ENCODE measurements at regions not wholly inside any gene's neighbourhood (a gene's known extent, or its start where the extent isn't known, plus 50 kb on each side); places are given as distances from the start of the nearest gene placed in this dataset.

DNA sequence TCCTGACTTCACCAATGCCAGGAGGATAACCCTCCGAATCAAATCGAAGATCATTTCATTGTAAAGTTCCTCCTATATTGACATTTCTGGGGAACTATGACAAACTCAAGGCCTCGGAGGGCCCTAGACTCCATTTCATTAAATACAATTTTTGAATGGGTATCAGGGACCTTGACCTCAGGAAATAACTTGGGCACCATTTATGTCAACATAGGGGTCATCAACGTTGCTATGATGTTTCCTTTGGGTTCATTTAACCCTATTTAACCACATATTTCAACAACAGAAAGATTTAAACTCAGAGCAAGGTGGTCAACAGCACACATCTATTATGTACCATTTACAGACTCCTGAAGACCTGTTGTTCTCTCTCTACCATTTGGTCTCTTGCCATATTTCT is 395.1 kb downstream of the TRIML1 start:
- Mint-ChIP-seq H3K4me1 (no peaks in the 10 kb centered on the region), H3K9me3 (peaks cover 5% of the 10 kb centered on the region), H3K27ac (no peak overlapping the region), H3K27me3 (no peaks in the 10 kb centered on the region), H3K4me3 (no peak overlapping the region), H3K36me3 (ENCODE audit: low read depth) (no peaks in the 10 kb centered on the region)
- intact Hi-C loops (cut with micrococcal nuclease): no loop called here
- DNase-seq: no peak

DNA sequence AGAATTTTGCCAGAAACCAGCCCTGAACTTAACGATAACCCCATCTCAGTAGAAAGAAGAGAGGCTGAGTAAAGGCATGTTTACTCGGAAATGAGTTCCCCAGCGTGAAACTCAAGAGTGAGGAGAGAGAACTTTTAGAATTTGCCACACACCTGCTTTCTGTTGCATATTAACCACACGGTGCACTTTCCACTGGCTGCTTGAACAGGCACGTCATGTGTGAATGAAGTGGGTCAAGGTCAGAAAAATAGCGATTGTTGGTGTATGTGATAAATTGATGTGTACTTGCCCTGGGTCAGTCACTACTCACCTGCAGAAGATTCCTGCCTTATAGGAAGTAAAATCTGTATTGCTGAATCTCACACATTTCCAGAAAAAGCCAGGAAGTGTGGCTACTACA is 395.7 kb downstream of the TRIML1 start:
- Mint-ChIP-seq H3K27me3 (no peaks in the 10 kb centered on the region), H3K9me3 (peaks cover 5% of the 10 kb centered on the region), H3K4me1 (no peaks in the 10 kb centered on the region), H3K36me3 (ENCODE audit: low read depth) (no peaks in the 10 kb centered on the region), H3K27ac (no peak overlapping the region), H3K4me3 (no peak overlapping the region)
- intact Hi-C loops (cut with micrococcal nuclease): no loop called here
- no peak for DNase-seq

DNA sequence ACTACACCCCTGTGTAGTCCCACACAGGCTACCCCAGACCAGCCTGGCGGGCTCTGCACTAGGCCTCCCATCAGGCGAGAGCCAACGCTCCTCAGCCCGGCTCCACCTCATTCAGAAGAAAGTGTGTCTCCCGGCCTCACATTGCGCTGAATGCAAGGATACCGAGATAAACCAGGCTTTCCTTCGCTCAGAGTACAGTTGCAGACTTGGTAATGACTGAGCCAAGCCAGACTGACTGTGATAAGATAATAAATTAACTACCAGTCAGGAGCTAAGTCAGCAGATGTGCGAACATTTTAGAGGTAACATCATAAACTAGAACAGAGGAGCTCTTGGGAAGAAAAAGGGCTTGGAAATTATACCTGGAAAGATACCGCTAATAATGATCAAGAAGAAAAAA is 397.6 kb downstream of the TRIML1 start:
- Mint-ChIP-seq H3K4me3 (no peak overlapping the region), H3K27ac (no peak overlapping the region), H3K9me3 (peaks cover 5% of the 10 kb centered on the region), H3K27me3 (no peaks in the 10 kb centered on the region), H3K36me3 (ENCODE audit: low read depth) (no peaks in the 10 kb centered on the region), H3K4me1 (no peaks in the 10 kb centered on the region)
- no peak for DNase-seq
- intact Hi-C loops (cut with micrococcal nuclease): no loop called here

DNA sequence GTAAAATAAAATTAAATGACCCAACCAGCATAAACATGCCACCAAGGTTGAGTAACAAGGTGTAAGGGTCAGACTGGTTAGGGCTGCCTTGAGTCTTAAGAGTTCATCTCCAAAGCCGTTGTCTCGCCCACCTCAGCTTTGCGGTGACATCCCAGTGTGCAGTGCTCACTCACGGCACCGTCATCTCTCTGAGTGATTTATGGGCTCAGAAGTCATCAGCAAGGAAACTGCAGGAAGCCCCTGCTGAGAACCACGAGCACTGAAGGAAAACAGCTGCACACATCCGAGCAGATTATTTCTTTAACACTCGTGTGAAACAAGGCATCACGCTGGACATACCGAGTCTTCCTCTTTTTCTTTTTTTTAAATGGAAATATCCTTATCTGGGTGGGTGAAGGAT is 411.1 kb downstream of the TRIML1 start:
- intact Hi-C loops (cut with micrococcal nuclease): no loop called here
- Mint-ChIP-seq H3K4me1 (no peaks in the 10 kb centered on the region), H3K4me3 (no peak overlapping the region), H3K36me3 (ENCODE audit: low read depth) (no peaks in the 10 kb centered on the region), H3K27ac (no peak overlapping the region), H3K9me3 (peaks cover 9% of the 10 kb centered on the region), H3K27me3 (no peaks in the 10 kb centered on the region)
- no peak for DNase-seq

DNA sequence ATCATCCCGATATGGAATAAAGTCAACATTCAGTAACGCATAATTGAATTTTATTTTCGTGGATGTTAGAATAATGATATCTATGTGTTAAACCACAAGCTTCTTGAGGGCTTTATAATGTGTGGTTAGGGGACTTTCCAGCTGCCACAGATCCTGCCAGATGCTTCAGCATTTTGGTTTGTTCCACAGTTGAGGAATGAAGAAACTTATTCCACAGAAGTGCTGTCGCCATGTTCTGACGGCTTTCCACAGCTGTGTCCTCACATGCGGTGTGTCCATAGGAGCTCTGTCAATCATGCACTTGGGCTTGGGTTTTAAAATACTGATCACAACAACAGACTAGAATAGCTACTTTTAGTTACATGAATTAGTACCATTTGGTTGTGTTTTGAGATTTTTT is 411.9 kb downstream of the TRIML1 start:
- H3K9me3 Mint-ChIP-seq: peaks cover 10% of the 10 kb centered on the region
- intact Hi-C loops (cut with micrococcal nuclease): no loop called here
- H3K27me3 Mint-ChIP-seq: no peaks in the 10 kb centered on the region
- DNase-seq: no peak
- no peaks in the 10 kb centered on the region for H3K36me3 Mint-ChIP-seq (ENCODE audit: low read depth)
- H3K4me1 Mint-ChIP-seq: no peaks in the 10 kb centered on the region
- H3K27ac Mint-ChIP-seq: no peak overlapping the region
- H3K4me3 Mint-ChIP-seq: no peak overlapping the region

DNA sequence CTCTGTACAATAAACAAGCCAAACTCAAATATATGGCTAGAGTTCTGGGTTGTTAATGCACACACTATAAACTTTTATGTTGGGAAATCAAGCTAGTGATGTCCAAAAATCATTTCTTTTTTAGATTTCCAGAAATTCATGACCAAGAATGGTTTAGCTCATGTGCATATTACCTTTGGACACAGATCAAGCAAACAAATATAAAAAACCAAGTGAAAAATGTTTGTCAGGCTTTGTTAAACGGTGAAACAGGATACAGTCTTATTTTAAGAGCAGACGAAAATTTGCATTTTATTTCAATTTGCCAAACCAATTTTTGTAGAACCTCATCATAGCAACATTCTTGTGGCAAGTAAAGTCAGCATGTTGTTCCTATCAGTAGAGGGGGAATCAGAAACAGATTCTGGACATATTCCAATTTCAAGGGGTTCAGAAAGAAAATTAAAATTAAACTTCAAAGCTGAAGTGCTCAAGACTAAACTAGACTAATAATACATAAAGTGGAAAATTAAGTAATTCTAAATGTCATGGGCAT is 413.6 kb downstream of the TRIML1 start:
- Mint-ChIP-seq H3K9me3 (peaks cover 10% of the 10 kb centered on the region), H3K27me3 (no peaks in the 10 kb centered on the region), H3K36me3 (ENCODE audit: low read depth) (no peaks in the 10 kb centered on the region), H3K4me1 (no peaks in the 10 kb centered on the region), H3K4me3 (no peak overlapping the region), H3K27ac (no peak overlapping the region)
- intact Hi-C loops (cut with micrococcal nuclease): no loop called here
- DNase-seq: no peak

DNA sequence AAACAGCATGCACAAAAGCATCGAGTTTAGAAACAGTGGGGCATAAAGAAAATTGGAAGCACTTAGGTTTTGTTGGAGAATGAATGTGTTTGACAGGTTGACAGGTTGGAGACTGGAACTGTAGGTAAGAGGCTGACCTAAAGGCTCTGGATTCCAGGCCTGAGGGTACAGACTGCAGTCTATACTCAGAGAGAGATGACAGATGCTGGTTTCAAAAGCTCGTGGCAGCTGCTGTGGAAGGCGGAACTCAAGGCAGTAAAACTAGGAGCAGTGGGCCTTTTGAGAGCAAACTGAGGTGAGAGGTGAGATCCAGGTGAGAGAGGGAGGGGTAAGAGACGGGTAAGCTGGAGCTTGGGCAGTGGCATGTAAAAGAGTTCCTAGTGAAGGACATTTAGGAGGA is 415.2 kb downstream of the TRIML1 start:
- H3K36me3 Mint-ChIP-seq (ENCODE audit: low read depth): no peaks in the 10 kb centered on the region
- H3K4me3 Mint-ChIP-seq: no peak overlapping the region
- peaks cover 10% of the 10 kb centered on the region for H3K9me3 Mint-ChIP-seq
- DNase-seq: no peak
- no peaks in the 10 kb centered on the region for H3K4me1 Mint-ChIP-seq
- no peaks in the 10 kb centered on the region for H3K27me3 Mint-ChIP-seq
- intact Hi-C loops (cut with micrococcal nuclease): no loop called here
- no peak overlapping the region for H3K27ac Mint-ChIP-seq

DNA sequence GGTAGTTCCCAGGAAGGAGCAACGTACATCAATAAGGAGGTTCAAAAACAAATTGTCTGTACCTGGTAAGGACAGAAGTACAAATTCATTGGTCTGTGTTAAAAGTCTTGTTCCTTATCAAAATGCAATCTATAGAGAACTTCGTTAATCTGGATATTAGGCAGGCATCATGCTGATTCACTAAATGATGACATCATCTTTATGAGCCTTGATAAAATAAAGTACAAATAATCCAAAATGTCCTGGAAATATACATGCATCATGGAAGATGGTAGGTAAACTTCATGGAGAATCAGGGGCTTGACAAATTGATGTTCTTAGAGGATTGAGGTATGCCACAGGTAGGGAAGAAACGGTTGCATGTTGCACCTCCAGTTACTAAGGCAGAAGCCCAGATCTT is 433.9 kb downstream of the TRIML1 start:
- Mint-ChIP-seq H3K36me3 (ENCODE audit: low read depth) (no peaks in the 10 kb centered on the region), H3K9me3 (peaks cover 6% of the 10 kb centered on the region), H3K4me3 (no peak overlapping the region), H3K27ac (no peak overlapping the region), H3K4me1 (no peaks in the 10 kb centered on the region), H3K27me3 (no peaks in the 10 kb centered on the region)
- no peak for DNase-seq
- intact Hi-C loops (cut with micrococcal nuclease): no loop called here

DNA sequence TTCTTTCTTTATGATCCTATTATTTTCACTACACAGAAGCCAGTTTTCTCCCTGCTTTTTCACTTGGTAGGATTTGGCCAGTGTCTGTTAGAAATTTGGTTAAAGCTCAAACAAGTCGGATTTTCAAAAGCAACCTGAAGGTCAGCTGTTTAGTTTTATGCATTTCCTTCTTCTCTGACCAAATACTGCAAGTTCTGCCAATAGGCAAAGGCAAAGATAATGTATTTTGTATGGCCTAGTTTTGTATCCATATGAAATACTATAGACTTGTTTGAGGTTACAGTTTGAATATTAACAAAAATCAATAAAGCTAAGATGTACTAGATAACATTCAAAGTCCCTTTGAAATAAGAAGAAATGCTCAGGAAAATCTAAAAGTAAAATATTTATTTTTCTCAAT is 439.4 kb downstream of the TRIML1 start:
- Mint-ChIP-seq H3K27ac (no peak overlapping the region), H3K9me3 (no peaks in the 10 kb centered on the region), H3K4me1 (no peaks in the 10 kb centered on the region), H3K36me3 (ENCODE audit: low read depth) (no peaks in the 10 kb centered on the region), H3K27me3 (no peaks in the 10 kb centered on the region), H3K4me3 (no peak overlapping the region)
- DNase-seq: no peak
- intact Hi-C loops (cut with micrococcal nuclease): no loop called here

DNA sequence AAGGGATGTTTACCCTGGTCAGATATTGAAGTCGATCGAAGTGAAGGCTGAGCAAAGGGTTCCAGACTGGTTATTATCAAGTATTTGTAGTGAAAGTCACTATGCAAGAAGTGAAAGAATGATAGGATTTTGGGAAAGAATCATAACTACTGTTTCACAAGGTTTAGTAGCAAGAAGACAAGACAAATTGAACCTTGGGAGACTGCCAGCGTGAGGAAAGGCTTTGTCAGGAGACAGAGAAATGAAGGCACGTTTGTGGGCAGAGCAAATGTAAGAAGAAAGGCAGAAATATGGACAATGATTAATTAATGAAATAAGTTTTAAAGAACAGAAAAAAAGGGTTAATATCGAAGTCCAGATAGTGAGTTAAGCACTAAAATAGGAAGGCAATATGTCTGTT is 456.8 kb downstream of the TRIML1 start:
- no peak for DNase-seq
- Mint-ChIP-seq H3K27ac (no peak overlapping the region), H3K36me3 (ENCODE audit: low read depth) (no peaks in the 10 kb centered on the region), H3K4me3 (no peak overlapping the region), H3K27me3 (no peaks in the 10 kb centered on the region), H3K9me3 (no peaks in the 10 kb centered on the region), H3K4me1 (no peaks in the 10 kb centered on the region)
- intact Hi-C loops (cut with micrococcal nuclease): no loop called here

DNA sequence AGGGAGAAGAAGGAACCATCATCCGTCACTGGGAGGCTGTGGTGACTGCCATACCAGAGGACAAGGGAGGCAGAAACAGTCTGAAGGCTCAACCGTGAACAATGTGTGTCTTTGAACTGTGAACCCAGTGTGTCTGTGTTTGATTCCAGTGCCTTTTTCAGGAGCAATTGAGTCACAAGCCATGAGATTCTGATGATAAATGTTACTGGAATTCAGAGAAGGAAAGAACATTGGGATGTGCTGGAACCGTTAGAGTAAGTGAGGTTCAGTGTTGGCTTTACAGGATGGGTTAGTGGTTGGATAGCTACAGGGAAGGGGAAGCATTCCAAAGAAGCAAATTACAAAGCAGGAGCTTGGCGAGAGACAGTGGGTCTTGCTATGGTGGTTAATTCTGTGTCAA is 464.4 kb downstream of the TRIML1 start:
- no peaks in the 10 kb centered on the region for H3K36me3 Mint-ChIP-seq (ENCODE audit: low read depth)

DNA sequence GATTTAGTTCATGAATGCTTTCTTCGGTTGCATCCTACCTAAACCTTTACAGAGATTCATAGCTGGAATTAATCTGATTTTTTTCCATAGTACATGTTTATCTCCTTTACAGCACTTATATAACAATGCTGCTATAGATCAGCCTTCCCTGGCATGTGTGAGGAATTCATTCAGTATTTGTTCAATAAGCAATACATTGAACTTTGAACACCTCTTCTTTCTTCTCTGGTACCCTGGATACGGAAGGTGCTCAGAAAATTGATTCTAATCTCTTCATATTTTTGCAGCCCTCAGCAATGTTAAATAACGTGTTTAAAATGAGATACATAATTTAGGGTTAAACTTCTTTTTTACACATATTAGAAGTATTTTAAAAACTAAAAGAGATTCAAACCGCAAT is 467.4 kb downstream of the TRIML1 start:
- no peaks in the 10 kb centered on the region for H3K4me1 Mint-ChIP-seq

More for the DNA sequence above, 464.4 kb downstream of the TRIML1 start:
- no peak for DNase-seq
- Mint-ChIP-seq H3K4me1 (no peaks in the 10 kb centered on the region), H3K27ac (no peak overlapping the region), H3K9me3 (peaks cover 8% of the 10 kb centered on the region), H3K27me3 (no peaks in the 10 kb centered on the region), H3K4me3 (no peak overlapping the region)
- intact Hi-C loops (cut with micrococcal nuclease): no loop called here

DNA sequence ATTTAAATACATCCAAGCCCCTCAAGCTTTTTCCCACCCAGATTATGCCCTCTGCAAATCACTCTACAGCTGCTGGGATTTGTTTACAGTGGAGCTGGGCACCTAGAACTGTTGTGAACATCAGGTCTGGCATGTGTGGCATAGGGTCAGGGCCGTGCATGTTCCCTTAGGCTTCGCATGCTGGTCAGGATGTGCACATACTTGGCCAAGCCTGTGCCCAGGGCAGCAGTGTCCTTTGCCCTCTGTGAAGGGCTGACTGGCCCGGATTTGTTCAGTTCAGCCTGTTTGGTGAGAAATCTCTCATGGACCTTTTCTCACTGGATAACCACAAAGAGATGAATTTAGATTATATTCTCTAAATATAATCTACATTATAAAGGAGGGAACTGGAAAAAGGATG is 471.9 kb downstream of the TRIML1 start:
- Mint-ChIP-seq H3K36me3 (ENCODE audit: low read depth) (no peaks in the 10 kb centered on the region), H3K9me3 (peaks cover 7% of the 10 kb centered on the region), H3K27ac (no peak overlapping the region), H3K4me3 (no peak overlapping the region), H3K4me1 (no peaks in the 10 kb centered on the region), H3K27me3 (no peaks in the 10 kb centered on the region)
- no peak for DNase-seq
- intact Hi-C loops (cut with micrococcal nuclease): no loop called here

More for the DNA sequence above, 467.4 kb downstream of the TRIML1 start:
- intact Hi-C loops (cut with micrococcal nuclease): no loop called here
- H3K27me3 Mint-ChIP-seq: no peaks in the 10 kb centered on the region
- H3K4me3 Mint-ChIP-seq: no peak overlapping the region
- no peak for DNase-seq
- no peak overlapping the region for H3K27ac Mint-ChIP-seq
- no peaks in the 10 kb centered on the region for H3K36me3 Mint-ChIP-seq (ENCODE audit: low read depth)
- H3K9me3 Mint-ChIP-seq: peaks cover 8% of the 10 kb centered on the region

DNA sequence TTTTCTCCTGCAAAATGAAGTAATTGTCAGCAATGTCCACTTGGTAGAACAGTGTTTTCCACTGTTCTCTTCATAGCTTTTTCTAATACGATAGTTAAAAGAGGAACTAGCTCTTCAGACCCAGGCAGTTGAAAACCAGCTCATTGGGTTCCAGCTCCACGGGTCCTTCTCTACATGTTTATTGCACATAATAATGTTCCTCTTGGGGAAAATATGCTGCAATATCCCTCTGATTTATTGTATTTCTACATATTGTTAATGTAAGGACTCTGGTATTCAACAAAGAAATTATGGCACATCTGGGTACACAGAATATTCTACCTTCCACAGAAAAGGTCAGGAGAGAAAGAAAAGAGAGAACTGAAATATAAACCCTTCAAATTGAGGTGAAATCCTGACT is 473.4 kb downstream of the TRIML1 start:
- no peaks in the 10 kb centered on the region for H3K36me3 Mint-ChIP-seq (ENCODE audit: low read depth)
- no peaks in the 10 kb centered on the region for H3K4me1 Mint-ChIP-seq
- H3K4me3 Mint-ChIP-seq: no peak overlapping the region
- no peaks in the 10 kb centered on the region for H3K27me3 Mint-ChIP-seq
- peaks cover 7% of the 10 kb centered on the region for H3K9me3 Mint-ChIP-seq
- DNase-seq: no peak
- intact Hi-C loops (cut with micrococcal nuclease): no loop called here
- H3K27ac Mint-ChIP-seq: no peak overlapping the region

DNA sequence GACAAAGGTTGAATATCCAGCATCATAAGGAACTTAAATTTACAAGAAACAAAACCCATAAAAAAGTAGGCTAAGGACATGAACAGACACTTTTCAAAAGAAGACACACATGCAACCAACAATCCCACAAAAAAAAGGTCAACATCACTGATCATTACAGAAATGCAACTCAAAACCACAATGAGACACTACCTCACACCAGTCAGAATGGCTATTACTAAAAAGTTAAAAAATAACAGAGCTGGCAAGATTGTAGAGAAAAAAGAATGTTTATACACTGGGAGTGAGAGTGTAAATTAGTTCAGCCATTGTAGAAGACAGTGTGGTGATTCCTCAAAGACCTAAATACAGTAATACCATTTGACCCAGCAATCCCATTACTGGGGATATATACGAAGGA is 474.7 kb downstream of the TRIML1 start:
- Mint-ChIP-seq H3K9me3 (peaks cover 9% of the 10 kb centered on the region), H3K27me3 (no peaks in the 10 kb centered on the region), H3K27ac (no peak overlapping the region), H3K4me3 (no peak overlapping the region), H3K36me3 (ENCODE audit: low read depth) (no peaks in the 10 kb centered on the region), H3K4me1 (no peaks in the 10 kb centered on the region)
- DNase-seq: no peak
- intact Hi-C loops (cut with micrococcal nuclease): no loop called here

All from activated CD4-positive, alpha-beta T cell treated with anti-CD3 and anti-CD28 coated beads, Interleukin-2, amount 10 ng/mL, durations not matched to agents 24 days and 14 days (primary cell).